IMR-90 (cell line): ENCODE measurements at regions not wholly inside any gene's neighbourhood (a gene's known extent, or its start where the extent isn't known, plus 50 kb on each side); places are given as distances from the start of the nearest gene placed in this dataset.

Experiments
- ATAC-seq: fragments of 200-7000 bp; cut with Tn5 transposase; 2 replicates; pipeline ENCODE4 v1.9.1; 2020; ENCODE audit warnings: low read depth, mild to moderate bottlenecking, moderate library complexity
- BruUV-seq: library from RNA; stranded (reverse); fragments of 400-500 nt; replicated peaks from 2 replicates; lab custom pipeline; 2021; lab: Mats Ljungman, UMichigan
- CTCF ChIA-PET: fragments of 300-600 bp; formaldehyde crosslinking; extraction: SDS; loops from one replicate; lab custom pipeline; 2021; ENCODE audit warnings: antibody characterized with exemption; lab: Yijun Ruan, JAX
- POLR2A ChIA-PET: fragments of 300-600 bp; sonication (Branson Sonifier 250); formaldehyde crosslinking; loops from one replicate; lab custom pipeline; 2022; ENCODE audit warnings: antibody characterized with exemption; ENCODE audit not compliant: unreplicated experiment; lab: Charles Lee
- DNase-seq: peaks from one replicate; pipeline ENCODE4 v3.0.0; 2013
- H2AFZ ChIP-seq: replicated peaks from 2 replicates; pipeline ENCODE3; 2013; ENCODE audit warnings: low read length, mild to moderate bottlenecking; ENCODE audit not compliant: poor library complexity
- H2AK5ac ChIP-seq: 2 replicates; pipeline ENCODE4 v1.6.1; 2013; ENCODE audit warnings: low read depth, low read length, inconsistent platforms
- H2AK9ac ChIP-seq: replicated peaks from 2 replicates; pipeline ENCODE3; 2013; ENCODE audit warnings: mild to moderate bottlenecking, low read depth, low read length, moderate library complexity; ENCODE audit not compliant: poor library complexity
- H2BK120ac ChIP-seq: 2 replicates; pipeline ENCODE4 v1.6.1; 2013; ENCODE audit warnings: low read depth, low read length, inconsistent platforms
- H2BK15ac ChIP-seq: 3 replicates; pipeline ENCODE4 v1.6.1; 2013; ENCODE audit warnings: low read depth, low read length, inconsistent platforms
- H2BK20ac ChIP-seq: 2 replicates; pipeline ENCODE4 v1.6.1; 2013; ENCODE audit warnings: low read depth, mild to moderate bottlenecking, inconsistent platforms, low read length, moderate library complexity
- H2BK5ac ChIP-seq: 2 replicates; pipeline ENCODE4 v1.6.1; 2013; ENCODE audit warnings: mild to moderate bottlenecking, low read depth, low read length, inconsistent platforms; ENCODE audit not compliant: poor library complexity, severe bottlenecking
- H3K14ac ChIP-seq: replicated peaks from 2 replicates; pipeline ENCODE4 v1.6.1; 2013; ENCODE audit warnings: low read depth, low read length, inconsistent platforms
- H3K18ac ChIP-seq: 2 replicates; pipeline ENCODE4 v1.6.1; 2013; ENCODE audit warnings: low read depth, low read length, control low read depth
- H3K23ac ChIP-seq: 2 replicates; pipeline ENCODE4 v1.6.1; 2013; ENCODE audit warnings: low read depth, low read length, inconsistent platforms
- H3K27ac ChIP-seq: 2 replicates; pipeline ENCODE4 v1.5.1; 2013; ENCODE audit warnings: mild to moderate bottlenecking, control low read depth, low read length; ENCODE audit not compliant: insufficient read depth
- H3K27me3 ChIP-seq: 2 replicates; pipeline ENCODE4 v1.6.1; 2013; ENCODE audit warnings: low read length; ENCODE audit not compliant: control insufficient read depth, insufficient read depth
- H3K36me3 ChIP-seq: 2 replicates; pipeline ENCODE4 v1.6.1; 2013; ENCODE audit warnings: low read length, mixed read lengths; ENCODE audit not compliant: control insufficient read depth, insufficient read depth
- H3K4ac ChIP-seq: 2 replicates; pipeline ENCODE4 v1.6.1; 2013; ENCODE audit warnings: low read depth, low read length, inconsistent platforms
- H3K4me1 ChIP-seq: 2 replicates; pipeline ENCODE4 v1.6.1; 2013; ENCODE audit warnings: low read length, mixed read lengths; ENCODE audit not compliant: control insufficient read depth, insufficient read depth
- H3K4me2 ChIP-seq: 2 replicates; pipeline ENCODE4 v1.6.1; 2013; ENCODE audit warnings: low read depth, mild to moderate bottlenecking, control low read depth, low read length, moderate library complexity
- H3K4me3 ChIP-seq: 2 replicates; pipeline ENCODE4 v1.5.1; 2013; ENCODE audit warnings: low read depth, mild to moderate bottlenecking, control low read depth, low read length, moderate library complexity; ENCODE audit not compliant: insufficient read depth
- H3K56ac ChIP-seq: 2 replicates; pipeline ENCODE4 v1.6.1; 2013; ENCODE audit warnings: low read length, inconsistent platforms; ENCODE audit not compliant: insufficient read depth; ENCODE audit errors: extremely low read depth
- H3K79me1 ChIP-seq, 2 experiments: 2 replicates each; pipeline ENCODE4 v1.6.1; 2013; ENCODE audit warnings: low read length in 2 of 2, inconsistent platforms in 1 of 2, low read depth in 1 of 2
- H3K9ac ChIP-seq: 2 replicates; pipeline ENCODE4 v1.6.1; 2013; ENCODE audit warnings: low read depth, low read length, control low read depth
- H3K9me1 ChIP-seq: 2 replicates; pipeline ENCODE4 v1.6.1; 2013; ENCODE audit warnings: low read length, inconsistent platforms; ENCODE audit not compliant: insufficient read depth
- H3K9me3 ChIP-seq: 2 replicates; pipeline ENCODE4 v1.6.1; 2013; ENCODE audit warnings: low read length; ENCODE audit not compliant: control insufficient read depth, insufficient read depth
- H4K20me1 ChIP-seq: 2 replicates; pipeline ENCODE4 v1.6.1; 2013; ENCODE audit warnings: low read length, inconsistent platforms; ENCODE audit not compliant: insufficient read depth
- H4K5ac ChIP-seq: 2 replicates; pipeline ENCODE4 v1.6.1; 2013; ENCODE audit warnings: mild to moderate bottlenecking, low read depth, low read length, control low read depth
- H4K8ac ChIP-seq, 2 experiments: 2 replicates each; pipeline ENCODE4 v1.6.1; 2013; ENCODE audit warnings: low read depth in 2 of 2, low read length in 2 of 2, control low read depth in 1 of 2, inconsistent platforms in 1 of 2
- H4K91ac ChIP-seq: 2 replicates; pipeline ENCODE4 v1.6.1; 2013; ENCODE audit warnings: low read depth, low read length, inconsistent platforms; ENCODE audit not compliant: insufficient read depth
- BHLHE40 ChIP-seq: fragments of 150-350 bp; IDR thresholded peaks from 2 replicates; pipeline ENCODE4 v1.6.1; 2016; ENCODE audit warnings: mild to moderate bottlenecking, low read depth, low read length
- CEBPB ChIP-seq: IDR thresholded peaks from 2 replicates; pipeline ENCODE4 v1.6.1; 2012; ENCODE audit warnings: low read depth, low read length, improper control_type of control experiment
- CHD1 ChIP-seq: IDR thresholded peaks from 2 replicates; pipeline ENCODE4 v1.6.1; 2012; ENCODE audit warnings: low read depth, low read length, improper control_type of control experiment
- ELK1 ChIP-seq: fragments of 150-350 bp; IDR thresholded peaks from 2 replicates; pipeline ENCODE4 v1.6.1; 2016; ENCODE audit warnings: low read depth, mild to moderate bottlenecking, low read length, moderate library complexity, borderline replicate concordance
- FOS ChIP-seq: fragments of 150-350 bp; IDR thresholded peaks from 2 replicates; pipeline ENCODE4 v1.6.1; 2016; ENCODE audit warnings: low read depth, low read length
- MAFK ChIP-seq: IDR thresholded peaks from 2 replicates; pipeline ENCODE4 v1.6.1; 2012; ENCODE audit warnings: low read depth, low read length, improper control_type of control experiment
- MAZ ChIP-seq: IDR thresholded peaks from 2 replicates; pipeline ENCODE4 v1.6.1; 2012; ENCODE audit warnings: low read depth, mild to moderate bottlenecking, low read length, improper control_type of control experiment, moderate library complexity, borderline replicate concordance
- MXI1 ChIP-seq: IDR thresholded peaks from 2 replicates; pipeline ENCODE4 v1.6.1; 2012; ENCODE audit warnings: low read depth, mild to moderate bottlenecking, low read length, moderate library complexity, borderline replicate concordance
- NFE2L2 ChIP-seq: fragments of 150-350 bp; IDR thresholded peaks from 2 replicates; pipeline ENCODE4 v1.6.1; 2016; ENCODE audit warnings: low read depth, mild to moderate bottlenecking, low read length
- POLR2A ChIP-seq: IDR thresholded peaks from 2 replicates; pipeline ENCODE4 v1.6.1; 2012; ENCODE audit warnings: mild to moderate bottlenecking, low read depth, low read length
- RAD21 ChIP-seq: IDR thresholded peaks from 2 replicates; pipeline ENCODE4 v1.6.1; 2012; ENCODE audit warnings: low read length, improper control_type of control experiment
- RCOR1 ChIP-seq: IDR thresholded peaks from 2 replicates; pipeline ENCODE4 v1.6.1; 2012; ENCODE audit warnings: mild to moderate bottlenecking, low read length, improper control_type of control experiment; ENCODE audit not compliant: insufficient replicate concordance
- RFX5 ChIP-seq: IDR thresholded peaks from 2 replicates; pipeline ENCODE4 v1.8.0; 2012; ENCODE audit warnings: low read depth, mild to moderate bottlenecking, low read length, moderate library complexity
- SMC3 ChIP-seq: fragments of 150-350 bp; IDR thresholded peaks from 2 replicates; pipeline ENCODE4 v1.6.1; 2016; ENCODE audit warnings: low read depth, mild to moderate bottlenecking, antibody characterized with exemption, low read length, moderate library complexity
- WGBS, 2 experiments: methylation state at CpG; one replicate each; pipeline versions ENCODE4 v1.1.5 to v1.1.7; 2013; ENCODE audit warnings: missing lambda C conversion rate in 2 of 2; ENCODE audit not compliant: insufficient read length in 1 of 2; ENCODE audit errors: extremely low coverage in 2 of 2; 5-methylcytosine and 5-hydroxymethylcytosine counted together
- dilution Hi-C: fragments of 300-500 bp; cut with HindIII; formaldehyde crosslinking; loops from one replicate; pipeline ENCODE4 v1.14.3; 2018; ENCODE audit warnings: low sequenced_read_pairs; ENCODE audit not compliant: unreplicated experiment
- in situ Hi-C: fragments of 300-500 bp; cut with MboI; formaldehyde crosslinking; loops from 3 replicates; pipeline ENCODE4 v1.14.3; 2019; ENCODE audit warnings: low sequenced_read_pairs, inconsistent platforms, mixed read lengths
- intact Hi-C: fragments of 100-400 bp; cut with micrococcal nuclease; formaldehyde crosslinking; loops from 2 replicates; pipeline ENCODE4 v1.10.0; 2022
- TF ChIP-seq, protein P1 (sequence below): fragments of 150-350 bp; IDR thresholded peaks from 2 replicates; pipeline ENCODE4 v1.6.1; 2017; ENCODE audit warnings: mild to moderate bottlenecking, antibody characterized with exemption, low read length, low read depth
- TF ChIP-seq, protein P2 (sequence below): conservative IDR thresholded peaks from 2 replicates; pipeline ENCODE4 v1.5.1; 2012; ENCODE audit warnings: mild to moderate bottlenecking, low read depth, low read length, improper control_type of control experiment

- Histone ChIP-seq H3K4me1 (no peaks in the 10 kb centered on the region), H3K56ac (no peak overlapping the region), H3K79me1 (no peaks in the 10 kb centered on the region), H3K23ac (no peak overlapping the region), H4K5ac (no peak overlapping the region), H3K4me3 (no peak overlapping the region), H2BK5ac (no peak overlapping the region), H4K20me1 (no peaks in the 10 kb centered on the region), H2AFZ (no peak overlapping the region), H3K14ac (no peak overlapping the region), H4K91ac (no peak overlapping the region), H3K9me3 (peaks cover 2% of the 10 kb centered on the region; the same call in 1 of the 2 replicates), H3K4ac (no peak overlapping the region), H3K4me2 (no peak overlapping the region), H3K9ac (no peak overlapping the region), H4K8ac (no peak overlapping the region), H2BK20ac (no peak overlapping the region), H3K18ac (no peak overlapping the region), H2BK120ac (no peak overlapping the region), H3K27me3 (no peaks in the 10 kb centered on the region), H2AK9ac (no peak overlapping the region), H3K36me3 (no peaks in the 10 kb centered on the region), H3K27ac (no peak overlapping the region), H2BK15ac (no peak overlapping the region), H3K9me1 (no peaks in the 10 kb centered on the region), H2AK5ac (no peak overlapping the region)
- ATAC-seq (no peak), DNase-seq (no peak)
- ChIA-PET POLR2A (no interaction called here), CTCF (no interaction called here)
- intact Hi-C loops = no loop called here
- no peak for TF ChIP-seq CHD1
- no peak for TF ChIP-seq MAZ
- no peak for TF ChIP-seq RAD21
- TF ChIP-seq, protein P1, sequence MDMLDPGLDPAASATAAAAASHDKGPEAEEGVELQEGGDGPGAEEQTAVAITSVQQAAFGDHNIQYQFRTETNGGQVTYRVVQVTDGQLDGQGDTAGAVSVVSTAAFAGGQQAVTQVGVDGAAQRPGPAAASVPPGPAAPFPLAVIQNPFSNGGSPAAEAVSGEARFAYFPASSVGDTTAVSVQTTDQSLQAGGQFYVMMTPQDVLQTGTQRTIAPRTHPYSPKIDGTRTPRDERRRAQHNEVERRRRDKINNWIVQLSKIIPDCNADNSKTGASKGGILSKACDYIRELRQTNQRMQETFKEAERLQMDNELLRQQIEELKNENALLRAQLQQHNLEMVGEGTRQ = no peak
- TF ChIP-seq POLR2A = no peak
- TF ChIP-seq NFE2L2 = no peak
- TF ChIP-seq RCOR1 = no peak
- no peak for TF ChIP-seq CEBPB
- no peak for TF ChIP-seq ELK1
- no peak for TF ChIP-seq FOS
- TF ChIP-seq, protein P2, sequence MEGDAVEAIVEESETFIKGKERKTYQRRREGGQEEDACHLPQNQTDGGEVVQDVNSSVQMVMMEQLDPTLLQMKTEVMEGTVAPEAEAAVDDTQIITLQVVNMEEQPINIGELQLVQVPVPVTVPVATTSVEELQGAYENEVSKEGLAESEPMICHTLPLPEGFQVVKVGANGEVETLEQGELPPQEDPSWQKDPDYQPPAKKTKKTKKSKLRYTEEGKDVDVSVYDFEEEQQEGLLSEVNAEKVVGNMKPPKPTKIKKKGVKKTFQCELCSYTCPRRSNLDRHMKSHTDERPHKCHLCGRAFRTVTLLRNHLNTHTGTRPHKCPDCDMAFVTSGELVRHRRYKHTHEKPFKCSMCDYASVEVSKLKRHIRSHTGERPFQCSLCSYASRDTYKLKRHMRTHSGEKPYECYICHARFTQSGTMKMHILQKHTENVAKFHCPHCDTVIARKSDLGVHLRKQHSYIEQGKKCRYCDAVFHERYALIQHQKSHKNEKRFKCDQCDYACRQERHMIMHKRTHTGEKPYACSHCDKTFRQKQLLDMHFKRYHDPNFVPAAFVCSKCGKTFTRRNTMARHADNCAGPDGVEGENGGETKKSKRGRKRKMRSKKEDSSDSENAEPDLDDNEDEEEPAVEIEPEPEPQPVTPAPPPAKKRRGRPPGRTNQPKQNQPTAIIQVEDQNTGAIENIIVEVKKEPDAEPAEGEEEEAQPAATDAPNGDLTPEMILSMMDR = no peak
- TF ChIP-seq MAFK = no peak
- no peak for TF ChIP-seq RFX5
- no peak for TF ChIP-seq MXI1
- TF ChIP-seq SMC3 = no peak
- TF ChIP-seq BHLHE40 = no peak
- dilution Hi-C loops = no loop called here
- in situ Hi-C loops = no loop called here
- WGBS, 2 experiments = 75% methylated on average over 1 of the region's 2 CpGs; no CpG with 5 or more reads in 1 of the 2 experiments
- no TSS peak for BruUV-seq
Observed at GRCh38 chr16:63904930-63905329, 1216.9 kb downstream of the CDH11 start.
